HK-2 (cell line): ENCODE measurements at regions not wholly inside any gene's neighbourhood (a gene's known extent, or its start where the extent isn't known, plus 50 kb on each side); places are given as distances from the start of the nearest gene placed in this dataset.
"Not testable (repeated sequence)": the region's sequence is repeated elsewhere in the genome, so short reads cannot be mapped to it uniquely, and the experiment has no call there.

ENCODE experiments used
- DNase-seq: peaks from one replicate; pipeline ENCODE4 v3.0.0-alpha.2; 2018; ENCODE audit not compliant: unreplicated experiment

GRCh38 chr2:155905657-155906056 lies 426.9 kb downstream of the NR4A2 start:
- no peak for DNase-seq

DNA sequence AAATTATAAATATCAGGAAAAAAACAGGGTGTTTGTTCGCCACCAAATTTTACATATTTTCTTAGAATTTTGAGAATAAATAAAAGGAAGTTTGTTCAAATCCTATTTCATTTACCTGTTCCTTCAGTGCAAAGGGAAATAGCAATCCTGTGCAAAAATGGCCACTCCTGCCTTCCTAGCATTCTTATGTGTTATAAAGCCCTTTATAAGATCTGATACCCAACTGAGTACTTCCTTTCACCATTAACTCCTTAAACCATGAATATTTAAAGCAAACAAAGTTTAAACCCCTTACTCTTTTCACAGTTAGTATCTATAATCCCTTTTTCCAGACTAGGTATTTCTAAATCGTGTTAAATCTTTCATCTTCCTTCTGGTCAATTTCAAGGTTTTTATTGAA lies 427.8 kb downstream of the NR4A2 start:
- no peak for DNase-seq

- no peak for DNase-seq
Observed at GRCh38 chr2:155902635-155903034, 429.9 kb downstream of the NR4A2 start.

DNA sequence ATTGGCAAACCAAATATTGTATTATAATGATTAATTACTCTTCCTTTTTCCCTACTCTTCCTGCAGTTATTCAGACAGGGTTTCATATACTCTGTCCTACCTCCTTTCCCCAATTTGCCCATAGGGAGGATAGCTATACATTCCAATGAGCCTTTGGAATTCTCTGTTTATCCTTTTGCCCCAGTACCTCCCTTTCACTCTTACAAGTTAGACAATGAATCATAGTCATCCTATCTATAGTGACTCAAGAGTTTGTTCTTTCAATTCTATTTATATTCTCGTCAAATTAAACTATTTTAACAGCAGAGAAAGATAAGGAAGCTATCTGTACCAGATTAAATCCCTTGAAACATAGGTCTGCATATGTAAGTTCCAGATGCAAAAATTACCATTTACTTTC lies 437.5 kb downstream of the NR4A2 start:
- no peak for DNase-seq

GRCh38 chr2:155880382-155880781 lies 452.1 kb downstream of the NR4A2 start:
- not testable (repeated sequence) for DNase-seq

DNA sequence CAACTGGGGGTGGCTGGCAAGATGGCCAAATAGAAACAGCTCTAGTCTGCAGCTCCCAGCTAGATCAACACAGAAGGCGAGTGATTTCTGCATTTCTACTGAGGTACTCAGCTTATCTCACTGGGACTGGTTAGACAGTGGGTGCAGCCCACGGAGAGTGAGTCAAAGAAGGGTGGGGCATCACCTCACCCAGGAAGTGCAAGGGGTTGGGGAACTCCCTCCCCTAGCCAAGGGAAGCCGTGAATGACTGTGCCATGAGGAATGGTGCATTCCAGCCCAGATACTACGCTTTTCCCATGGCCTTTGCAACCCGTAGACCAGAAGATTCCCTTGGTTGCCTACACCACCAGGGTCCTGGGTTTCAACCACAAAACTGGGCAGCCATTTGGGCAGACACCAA lies 452.6 kb downstream of the NR4A2 start:
- DNase-seq: peak; percentile 54

- DNase-seq: no peak
Observed at GRCh38 chr2:155872396-155872795, 460.1 kb downstream of the NR4A2 start.

- DNase-seq: no peak
Observed at GRCh38 chr2:155871940-155872339, 460.6 kb downstream of the NR4A2 start.

GRCh38 chr2:155867564-155867963 lies 465.0 kb downstream of the NR4A2 start:
- no peak for DNase-seq

- DNase-seq: no peak
Observed at GRCh38 chr2:155866477-155866876, 466.0 kb downstream of the NR4A2 start.

DNA sequence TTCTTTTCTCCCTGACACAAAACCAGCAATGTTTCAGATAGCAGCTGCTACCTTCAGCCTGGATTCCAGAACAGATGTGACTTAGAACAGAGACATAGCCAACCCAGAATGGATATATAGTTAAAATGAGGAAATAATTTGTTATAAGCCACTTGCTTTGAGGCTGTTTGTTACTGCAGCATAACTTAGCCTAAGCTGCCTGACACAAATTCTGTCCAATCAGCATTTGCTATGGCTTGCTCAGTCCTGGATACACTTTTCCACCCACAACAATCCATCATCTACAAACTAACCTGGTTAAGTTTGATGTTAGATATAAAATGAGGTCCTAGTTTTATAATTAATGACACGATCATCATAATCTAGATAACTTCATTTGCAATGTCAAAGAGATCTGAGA lies 480.4 kb downstream of the NR4A2 start:
- no peak for DNase-seq

DNA sequence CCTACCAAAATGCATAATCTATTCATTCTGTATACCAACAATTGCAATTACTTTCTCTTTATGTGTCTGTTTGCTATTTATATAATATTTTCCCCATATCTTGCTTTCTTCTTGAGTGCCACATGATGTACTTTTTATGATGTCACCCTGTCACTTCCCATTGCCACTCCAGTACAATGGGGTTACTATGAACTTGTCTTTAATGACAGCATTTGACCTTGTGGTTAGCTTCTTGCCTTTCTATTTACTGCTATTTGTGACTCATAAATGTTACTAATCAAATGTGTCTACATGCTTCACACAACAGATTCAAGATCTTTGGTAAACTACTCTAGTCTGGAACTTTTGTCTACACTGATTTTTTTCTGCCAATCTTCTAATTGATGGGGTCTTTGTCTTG lies 486.3 kb downstream of the NR4A2 start:
- DNase-seq: no peak

- DNase-seq: no peak
Observed at GRCh38 chr2:155844461-155844860, 488.1 kb downstream of the NR4A2 start.

DNA sequence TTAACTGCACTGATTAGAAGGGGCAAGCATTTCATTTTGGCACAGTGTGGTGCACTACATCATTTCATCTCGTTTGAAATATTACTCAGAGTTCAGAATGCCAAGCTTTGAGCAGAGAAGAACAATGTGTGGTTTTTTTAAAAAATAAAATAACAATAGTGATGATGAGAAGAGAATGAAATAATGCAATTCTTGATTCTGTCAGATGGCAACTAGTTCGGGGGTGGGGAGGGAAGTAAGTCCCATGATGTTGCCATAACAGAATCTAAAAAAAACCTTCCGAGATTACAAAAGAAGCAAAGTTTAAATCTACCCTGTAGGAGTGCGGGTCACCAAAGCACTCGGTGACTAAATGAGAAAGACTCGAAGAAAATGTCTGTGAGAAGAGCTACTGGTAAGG lies 490.4 kb downstream of the NR4A2 start:
- no peak for DNase-seq

- DNase-seq: no peak
Observed at GRCh38 chr2:155841442-155841841, 491.1 kb downstream of the NR4A2 start.

GRCh38 chr2:155840661-155841060 lies 491.9 kb downstream of the NR4A2 start:
- no peak for DNase-seq

- DNase-seq: no peak
Observed at GRCh38 chr2:155839991-155840390, 492.5 kb downstream of the NR4A2 start.

- no peak for DNase-seq
Observed at GRCh38 chr2:155839436-155839835, 493.1 kb downstream of the NR4A2 start.

- DNase-seq: no peak
Observed at GRCh38 chr2:155836439-155836838, 496.1 kb downstream of the NR4A2 start.

GRCh38 chr2:155830817-155831579 lies 501.5 kb downstream of the NR4A2 start:
- DNase-seq: no peak

- no peak for DNase-seq
Observed at GRCh38 chr2:155830351-155830750, 502.2 kb downstream of the NR4A2 start.

DNA sequence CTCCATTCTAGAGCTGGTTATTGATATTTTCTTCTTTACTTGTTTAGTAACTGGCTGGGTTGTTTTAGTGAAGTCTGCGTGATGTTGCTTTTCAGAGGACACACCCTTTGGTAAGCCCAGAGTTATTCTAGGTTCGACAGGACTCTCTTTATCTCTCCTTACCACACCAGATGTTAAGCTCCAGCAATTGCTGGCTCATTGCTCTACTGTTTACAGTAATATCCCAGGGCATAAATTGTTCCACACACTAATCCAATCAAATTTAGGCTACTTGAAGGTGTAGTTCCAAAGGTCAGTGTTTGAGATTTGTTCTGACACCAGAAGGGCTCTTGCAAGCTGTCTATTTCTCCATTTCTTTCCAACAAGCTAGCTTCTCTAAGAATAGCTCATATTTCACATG lies 506.6 kb downstream of the NR4A2 start:
- no peak for DNase-seq

DNA sequence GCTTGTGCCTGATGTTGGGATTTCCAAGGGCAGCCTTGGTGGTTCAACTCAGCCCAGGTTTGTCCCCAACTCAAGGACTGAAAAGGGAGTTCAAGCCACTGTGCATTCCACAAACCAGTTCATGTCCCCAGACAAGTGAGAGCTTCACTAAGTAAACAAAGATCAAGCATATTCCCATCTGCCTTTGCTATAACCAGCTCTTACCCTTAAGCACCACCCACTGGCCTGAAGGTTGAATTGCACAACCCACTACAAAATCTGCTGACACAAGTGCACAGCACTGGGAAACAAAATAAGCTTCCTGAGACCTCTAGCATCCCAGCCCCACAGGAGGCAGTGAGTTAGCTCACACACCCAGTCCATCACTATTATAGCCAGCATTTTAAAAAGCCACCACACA lies 516.7 kb downstream of the NR4A2 start:
- DNase-seq: peak; percentile 25

DNA sequence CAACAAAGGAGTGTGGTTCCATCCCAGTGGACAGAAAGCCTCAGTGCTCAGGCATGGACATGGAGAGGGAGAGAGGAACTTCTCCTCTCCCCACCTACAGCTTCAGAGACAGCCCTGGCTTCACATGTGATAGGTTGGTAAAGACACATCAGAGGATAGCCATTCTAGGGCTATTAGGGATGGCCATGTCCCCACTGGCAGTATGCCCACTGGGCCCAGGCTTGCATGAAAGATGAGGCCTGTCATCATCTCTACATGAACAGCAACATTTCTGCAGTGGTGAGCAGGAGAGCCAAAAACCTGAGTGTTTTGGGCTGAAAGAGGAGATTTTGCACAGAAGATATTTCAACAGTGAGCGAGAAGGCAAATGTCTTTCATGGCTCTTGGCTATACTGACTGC lies 517.2 kb downstream of the NR4A2 start:
- no peak for DNase-seq
